ENCODE measurements at regions not wholly inside any gene's neighbourhood (a gene's known extent, or its start where the extent isn't known, plus 50 kb on each side); places are given as distances from the start of the nearest gene placed in this dataset.

- DNase-seq, result no peak
These were observed 158.2 kb downstream of the BARHL2 start for GRCh38 chr1:90558754-90559378.

GRCh38 chr1:90558126-90558525, 159.0 kb downstream of the BARHL2 start:
- DNase-seq, result no peak

- DNase-seq, result no peak
These were observed 159.4 kb downstream of the BARHL2 start for GRCh38 chr1:90557706-90558105.

GRCh38 chr1:90550626-90551406, 166.3 kb downstream of the BARHL2 start:
- no peak for DNase-seq

- no peak for DNase-seq
These were observed 172.7 kb downstream of the BARHL2 start for GRCh38 chr1:90544356-90544755.

- no peak for DNase-seq
These were observed 179.3 kb downstream of the BARHL2 start for GRCh38 chr1:90537606-90538362.

- no peak for DNase-seq
These were observed 182.3 kb downstream of the BARHL2 start for GRCh38 chr1:90534663-90535295.

- no peak for DNase-seq
These were observed 183.0 kb downstream of the BARHL2 start for GRCh38 chr1:90534116-90534515.

- DNase-seq, result no peak
These were observed 190.1 kb downstream of the BARHL2 start for GRCh38 chr1:90526954-90527353.

- DNase-seq, result no peak
These were observed 194.7 kb downstream of the BARHL2 start for GRCh38 chr1:90522432-90522831.

- DNase-seq, result no peak
These were observed 203.1 kb downstream of the BARHL2 start for GRCh38 chr1:90513956-90514355.

- DNase-seq, result no peak
These were observed 204.7 kb downstream of the BARHL2 start for GRCh38 chr1:90512441-90512840.

- DNase-seq, result no peak
These were observed 207.0 kb downstream of the BARHL2 start for GRCh38 chr1:90510143-90510542.

- DNase-seq, result no peak
These were observed 207.7 kb downstream of the BARHL2 start for GRCh38 chr1:90509225-90510048.

- DNase-seq, result no peak
These were observed 208.5 kb downstream of the BARHL2 start for GRCh38 chr1:90508376-90509167.

GRCh38 chr1:90507173-90507572, 209.9 kb downstream of the BARHL2 start:
- no peak for DNase-seq

GRCh38 chr1:90505806-90506205, 211.3 kb downstream of the BARHL2 start:
- DNase-seq, result no peak

- DNase-seq, result no peak
These were observed 212.6 kb downstream of the BARHL2 start for GRCh38 chr1:90504509-90504908.

- no peak for DNase-seq
These were observed 214.4 kb downstream of the BARHL2 start for GRCh38 chr1:90502696-90503095.

- DNase-seq, result no peak
These were observed 214.9 kb downstream of the BARHL2 start for GRCh38 chr1:90502194-90502593.

- no peak for DNase-seq
These were observed 215.8 kb downstream of the BARHL2 start for GRCh38 chr1:90501281-90501680.

All from right kidney (tissue), 1 donor.